ENCODE measurements at regions not wholly inside any gene's neighbourhood (a gene's known extent, or its start where the extent isn't known, plus 50 kb on each side); places are given as distances from the start of the nearest gene placed in this dataset.

GRCh38 chr2:217250013-217250524, 390.2 kb upstream of the TNP1 start:
- Histone ChIP-seq H3K36me3 (ENCODE audit: control insufficient read depth in 2 of 2, insufficient read depth in 2 of 2, low read length in 1 of 2) (no peaks in the 10 kb centered on the region), H3K79me2 (ENCODE audit: control insufficient read depth, insufficient read depth, low read length) (no peaks in the 10 kb centered on the region), H4K20me1 (ENCODE audit: control insufficient read depth, insufficient read depth) (no peaks in the 10 kb centered on the region), H3K27me3 (replicated peaks in 1 of 2; ENCODE audit: control insufficient read depth in 2 of 2, insufficient read depth in 2 of 2, low read length in 1 of 2) (no peaks in the 10 kb centered on the region), H3K4me3 (no peak overlapping the region), H3K4me1 (ENCODE audit: control insufficient read depth, insufficient read depth, low read length) (peaks cover 16% of the 10 kb centered on the region), H3K9ac (ENCODE audit: control insufficient read depth, insufficient read depth, low read length) (no peak overlapping the region), H3K27ac (ENCODE audit: control insufficient read depth, insufficient read depth) (no peak overlapping the region), H3K4me2 (ENCODE audit: control insufficient read depth, insufficient read depth) (no peak overlapping the region), H3K9me3 (replicated peaks; ENCODE audit: control insufficient read depth, insufficient read depth, low read length) (no peaks in the 10 kb centered on the region), H2AFZ (ENCODE audit: control insufficient read depth, low read depth, low read length) (no peak overlapping the region)
- intact Hi-C loops (cut with micrococcal nuclease; ENCODE audit: unreplicated experiment), result no loop called here
- no peak for DNase-seq (ENCODE audit: low read depth, low spot score)
- CTCF ChIA-PET, result no interaction called here
- POLR2A ChIA-PET, result interaction anchor here (0.5 kb wide), 1 partner anchor 9 kb away, joined by 3 read pairs; no protein-coding TSS in a partner anchor
- no peak for FAIRE-seq
- no peak for TF ChIP-seq MLLT1 (IDR thresholded peaks at IDR 0.05)
- no peak for ATAC-seq
- SMC1A ChIA-PET (ENCODE audit: uncharacterized antibody, unreplicated experiment), result no interaction called here
- RAD21 ChIA-PET (ENCODE audit: unreplicated experiment), result interaction anchor here (1.3 kb wide), 1 partner anchor 84 kb away, joined by 3 read pairs; no protein-coding TSS in a partner anchor
- in situ Hi-C loops (cut with MboI), result no loop called here
- BruUV-seq (replicated peaks), result no TSS peak
- WGBS (ENCODE audit: insufficient coverage, insufficient replicate concordance, low lambda C conversion rate, missing lambda C conversion rate), result 44% methylated on average over 4 of the region's 4 CpGs

DNA sequence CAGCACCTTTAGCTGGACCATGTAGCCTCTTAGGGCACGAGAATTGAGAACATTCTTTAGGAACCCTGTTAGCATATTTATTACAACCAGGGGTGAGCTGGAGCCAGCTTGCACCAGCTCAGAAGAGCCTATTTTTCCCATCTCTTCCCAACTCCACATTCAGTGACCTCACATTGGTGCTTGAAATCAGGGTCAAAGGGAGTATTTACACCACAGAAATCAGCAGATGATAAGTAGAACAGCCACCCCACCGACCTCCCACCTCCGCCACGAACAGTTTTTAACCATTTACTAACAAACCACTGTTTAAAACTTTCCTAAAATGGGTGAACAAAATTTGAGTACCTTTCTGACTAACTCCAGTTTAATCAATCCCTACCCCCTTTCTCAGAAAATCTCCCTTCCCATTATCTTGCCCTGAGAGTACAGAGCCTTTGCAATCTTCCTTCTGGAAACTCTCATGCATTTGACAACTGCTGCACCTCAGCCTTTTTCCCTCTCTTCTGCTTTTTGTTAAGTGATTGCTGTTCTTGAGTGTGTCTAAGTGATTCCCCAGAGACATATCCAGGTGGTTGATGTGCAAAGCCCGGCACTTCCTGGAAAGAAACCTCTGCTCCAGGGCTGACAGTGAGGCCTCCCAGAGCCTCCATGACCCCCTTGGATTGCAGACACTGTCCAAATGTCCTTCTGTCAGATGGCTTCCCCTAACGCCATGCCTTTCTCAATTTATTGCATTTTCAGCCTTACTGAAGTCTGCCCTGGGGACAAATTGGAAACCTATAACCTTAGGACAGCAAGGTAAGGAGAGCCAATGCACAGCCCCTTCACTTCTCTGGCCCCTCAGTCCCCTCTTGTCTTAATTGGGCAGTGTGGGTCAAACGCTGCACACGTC, 389.5 kb upstream of the TNP1 start:
- RAD21 ChIA-PET (ENCODE audit: unreplicated experiment), result interaction anchor here (1.3 kb wide), 1 partner anchor 83 kb away, joined by 3 read pairs; no protein-coding TSS in a partner anchor
- no TSS peak for BruUV-seq (replicated peaks)
- Histone ChIP-seq H3K4me3 (no peak overlapping the region), H3K4me2 (ENCODE audit: control insufficient read depth, insufficient read depth) (no peak overlapping the region), H3K36me3 (ENCODE audit: control insufficient read depth in 2 of 2, insufficient read depth in 2 of 2, low read length in 1 of 2) (no peaks in the 10 kb centered on the region), H4K20me1 (ENCODE audit: control insufficient read depth, insufficient read depth) (no peaks in the 10 kb centered on the region), H3K4me1 (ENCODE audit: control insufficient read depth, insufficient read depth, low read length) (peaks cover 16% of the 10 kb centered on the region), H2AFZ (ENCODE audit: control insufficient read depth, low read depth, low read length) (no peak overlapping the region), H3K9ac (ENCODE audit: control insufficient read depth, insufficient read depth, low read length) (no peak overlapping the region), H3K27ac (ENCODE audit: control insufficient read depth, insufficient read depth) (no peak overlapping the region), H3K27me3 (replicated peaks in 1 of 2; ENCODE audit: control insufficient read depth in 2 of 2, insufficient read depth in 2 of 2, low read length in 1 of 2) (no peaks in the 10 kb centered on the region), H3K9me3 (replicated peaks; ENCODE audit: control insufficient read depth, insufficient read depth, low read length) (no peaks in the 10 kb centered on the region), H3K79me2 (ENCODE audit: control insufficient read depth, insufficient read depth, low read length) (no peaks in the 10 kb centered on the region)
- no peak for FAIRE-seq
- CTCF ChIA-PET, result no interaction called here
- SMC1A ChIA-PET (ENCODE audit: uncharacterized antibody, unreplicated experiment), result no interaction called here
- WGBS (ENCODE audit: insufficient coverage, insufficient replicate concordance, low lambda C conversion rate, missing lambda C conversion rate), result 22% methylated on average over 8 of the region's 8 CpGs
- intact Hi-C loops (cut with micrococcal nuclease; ENCODE audit: unreplicated experiment), result no loop called here
- POLR2A ChIA-PET, result no interaction called here
- in situ Hi-C loops (cut with MboI), result no loop called here
- no peak for DNase-seq (ENCODE audit: low read depth, low spot score)
- TF ChIP-seq IRF5 (IDR thresholded peaks at IDR 0.05; ENCODE audit: borderline replicate concordance) (no peak), RAD21 (IDR thresholded peaks at IDR 0.05; ENCODE audit: insufficient read depth, low read depth, low read length) (no peak), EGR1 (IDR thresholded peaks at IDR 0.05; ENCODE audit: borderline replicate concordance in 1 of 2, low read depth in 2 of 2, low read length in 2 of 2) (no peak), SMC3 (IDR thresholded peaks at IDR 0.05; ENCODE audit: borderline replicate concordance, low read length) (no peak), HCFC1 (IDR thresholded peaks at IDR 0.05; ENCODE audit: low read length) (no peak), RUNX3 (IDR thresholded peaks at IDR 0.05; ENCODE audit: low read length) (no peak), SMAD5 (IDR thresholded peaks at IDR 0.05; ENCODE audit: low read depth) (no peak), PAX8 (IDR thresholded peaks at IDR 0.05) (no peak), NFYA (IDR thresholded peaks at IDR 0.05; ENCODE audit: borderline replicate concordance, low read depth, low read length) (no peak), CHD1 (IDR thresholded peaks at IDR 0.05; ENCODE audit: low read depth, low read length) (no peak), SIX5 (IDR thresholded peaks at IDR 0.05; ENCODE audit: low read depth, low read length, severe bottlenecking) (no peak), MXI1 (IDR thresholded peaks at IDR 0.05; ENCODE audit: low read depth, low read length) (no peak), NR2F1 (conservative IDR thresholded peaks at IDR 0.05) (no peak)
- ATAC-seq, result no peak

Measured in GM12878 (cell line).